WTC11 (cell line): ENCODE measurements at regions not wholly inside any gene's neighbourhood (a gene's known extent, or its start where the extent isn't known, plus 50 kb on each side); places are given as distances from the start of the nearest gene placed in this dataset.

ENCODE experiments used
- ARID4B ChIP-seq: sonication (generic); formaldehyde crosslinking; IDR thresholded peaks from 2 replicates; pipeline ENCODE4 v1.8.0; 2023; ENCODE audit warnings: missing genetic modification reagents, mild to moderate bottlenecking, borderline replicate concordance
- CDX4 ChIP-seq: fragments of 250-450 bp; sonication (Bioruptor Pico); IDR thresholded peaks from 2 replicates; pipeline ENCODE4 v1.9.0; 2021; ENCODE audit warnings: moderate library complexity, mild to moderate bottlenecking, inconsistent platforms, borderline replicate concordance
- IRF2 ChIP-seq: sonication (generic); formaldehyde crosslinking; IDR thresholded peaks from 2 replicates; pipeline ENCODE4 v1.8.0; 2022; ENCODE audit warnings: low read depth, missing genetic modification reagents, borderline replicate concordance

- TF ChIP-seq IRF2 (CRISPR knock-in tag) (no peak), ARID4B (CRISPR knock-in tag) (no peak), CDX4 (CRISPR knock-in tag) (no peak)
Measured at GRCh38 chr13:103403814-103404213, 337.6 kb upstream of the SLC10A2 start.
